CD4-positive, alpha-beta T cell treated with Interleukin-4 for 4 hours (primary cell): ENCODE measurements at regions not wholly inside any gene's neighbourhood (a gene's known extent, or its start where the extent isn't known, plus 50 kb on each side); places are given as distances from the start of the nearest gene placed in this dataset.
A peak's percentile ranks its signal among the peaks of the same experiment; 100 is the strongest.

Experiments used
- DNase-seq: peaks from one replicate; pipeline ENCODE4 v3.0.0-alpha.2; 2020

GRCh38 chr1:101317590-101317989 lies 80.8 kb downstream of the S1PR1 start:
- DNase-seq = no peak

DNA sequence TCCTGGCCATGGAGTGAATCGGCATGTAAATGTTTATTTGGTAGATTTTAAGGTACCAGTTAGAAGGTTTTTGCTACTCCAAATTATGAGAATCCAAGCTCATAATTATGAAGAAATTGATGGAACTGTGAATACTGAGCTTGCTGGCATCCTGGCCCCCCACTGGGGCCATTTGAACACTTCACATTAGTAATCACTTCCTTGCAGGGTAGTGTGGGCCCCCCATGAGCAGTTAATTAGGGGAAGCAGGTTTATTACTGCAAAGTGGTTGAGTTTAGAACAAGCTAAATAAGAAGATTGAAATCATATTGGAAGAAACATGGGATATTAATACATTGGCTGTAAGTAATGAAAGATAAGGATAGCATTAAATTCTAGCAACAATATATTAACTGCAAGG lies 86.7 kb downstream of the S1PR1 start:
- no peak for DNase-seq

DNA sequence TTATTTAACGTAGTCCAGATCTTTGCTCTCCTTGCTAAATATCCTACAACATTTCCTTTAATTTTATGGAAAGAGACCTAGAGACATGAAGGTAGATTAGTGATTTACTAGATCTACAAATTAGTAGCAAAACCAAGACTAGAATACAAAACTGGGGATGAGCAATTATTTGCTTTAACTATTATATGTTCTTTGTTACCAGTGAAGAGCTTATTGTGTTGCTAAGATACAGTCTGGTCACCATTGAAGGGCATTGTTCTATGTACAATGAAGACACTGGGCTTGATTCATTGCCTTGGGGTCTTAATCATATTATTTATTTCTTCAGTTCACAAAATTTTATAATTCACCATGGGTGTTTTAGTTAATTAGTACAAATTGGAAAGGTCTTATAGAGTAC lies 88.3 kb downstream of the S1PR1 start:
- DNase-seq = no peak

DNA sequence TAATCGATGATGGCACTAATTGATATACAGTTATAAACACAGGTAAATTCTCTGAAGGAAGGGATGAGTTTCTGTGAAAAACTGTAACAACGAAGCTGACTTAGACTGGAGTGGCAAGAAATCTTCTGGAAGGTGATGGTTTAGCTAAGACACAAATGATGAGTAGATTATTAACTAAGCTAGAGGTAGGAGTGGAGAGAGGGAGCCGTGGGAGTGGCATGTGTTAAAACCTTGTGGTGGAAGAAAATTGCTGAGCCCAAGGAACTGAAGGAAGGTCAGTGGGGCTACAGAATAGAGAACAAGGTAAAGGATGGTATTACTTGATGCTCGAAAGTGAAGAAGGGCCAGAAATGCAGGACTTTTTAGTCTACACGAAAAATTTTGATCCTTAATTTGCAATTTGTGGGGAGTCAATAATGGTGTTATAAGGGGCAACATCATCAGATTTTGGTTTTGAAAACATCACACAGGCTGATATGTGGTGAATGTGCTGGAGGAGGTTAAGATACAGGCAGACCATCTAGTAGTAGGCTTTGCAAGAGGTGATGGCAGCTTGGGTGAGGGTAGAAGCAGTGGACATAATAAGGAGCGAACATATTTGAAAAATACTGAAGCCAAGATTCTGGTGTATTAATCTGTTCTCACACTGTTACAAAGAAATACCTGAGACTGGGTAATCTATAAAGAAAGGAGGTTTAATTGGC lies 93.8 kb downstream of the S1PR1 start:
- no peak for DNase-seq

GRCh38 chr1:101331794-101332193 lies 95.0 kb downstream of the S1PR1 start:
- no peak for DNase-seq

- DNase-seq = no peak
Observed at GRCh38 chr1:101332633-101333032, 95.8 kb downstream of the S1PR1 start.

DNA sequence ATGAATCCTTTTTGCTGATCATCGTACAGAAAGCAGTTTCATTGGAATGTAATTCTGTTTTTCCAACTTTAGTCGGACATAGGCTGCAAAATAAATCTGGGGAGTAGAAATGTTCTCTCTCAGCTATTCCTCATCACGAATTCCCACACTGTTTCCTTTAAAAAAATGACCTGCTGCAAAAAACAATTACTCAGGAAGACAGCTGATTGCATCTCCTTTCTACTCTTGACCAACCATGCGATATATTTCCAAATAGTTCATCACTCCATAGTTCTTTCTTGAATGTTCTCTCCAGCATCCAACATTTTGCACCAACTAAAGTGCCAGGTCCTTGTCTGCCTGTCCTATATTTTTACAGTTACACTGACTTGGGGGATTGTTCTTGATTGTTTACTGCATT lies 96.4 kb downstream of the S1PR1 start:
- DNase-seq = no peak

GRCh38 chr1:101337968-101338367 lies 101.1 kb downstream of the S1PR1 start:
- DNase-seq = no peak

- DNase-seq = peak; percentile 57
Observed at GRCh38 chr1:101338714-101339430, 102.1 kb downstream of the S1PR1 start.

- no peak for DNase-seq
Observed at GRCh38 chr1:101344745-101345144, 107.9 kb downstream of the S1PR1 start.

GRCh38 chr1:101346419-101346818 lies 109.6 kb downstream of the S1PR1 start:
- no peak for DNase-seq

DNA sequence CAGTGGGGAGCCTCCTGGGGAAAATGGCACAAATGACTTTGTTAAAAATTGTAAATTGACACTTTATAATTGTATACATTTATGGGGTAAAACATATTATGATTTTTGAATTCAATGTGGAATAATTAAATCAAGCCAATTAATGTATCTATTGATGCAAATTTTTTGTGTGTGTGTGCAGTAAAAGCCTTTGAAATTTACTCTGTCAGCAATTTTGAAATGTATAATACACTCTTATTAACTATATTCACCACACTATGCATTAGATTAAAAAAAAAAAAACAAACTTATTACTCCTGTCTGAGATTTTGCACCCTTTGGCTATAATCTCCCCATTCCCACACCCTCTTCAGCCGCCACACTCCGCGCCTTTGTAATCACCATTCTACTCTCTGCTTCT lies 119.2 kb downstream of the S1PR1 start:
- no peak for DNase-seq

DNA sequence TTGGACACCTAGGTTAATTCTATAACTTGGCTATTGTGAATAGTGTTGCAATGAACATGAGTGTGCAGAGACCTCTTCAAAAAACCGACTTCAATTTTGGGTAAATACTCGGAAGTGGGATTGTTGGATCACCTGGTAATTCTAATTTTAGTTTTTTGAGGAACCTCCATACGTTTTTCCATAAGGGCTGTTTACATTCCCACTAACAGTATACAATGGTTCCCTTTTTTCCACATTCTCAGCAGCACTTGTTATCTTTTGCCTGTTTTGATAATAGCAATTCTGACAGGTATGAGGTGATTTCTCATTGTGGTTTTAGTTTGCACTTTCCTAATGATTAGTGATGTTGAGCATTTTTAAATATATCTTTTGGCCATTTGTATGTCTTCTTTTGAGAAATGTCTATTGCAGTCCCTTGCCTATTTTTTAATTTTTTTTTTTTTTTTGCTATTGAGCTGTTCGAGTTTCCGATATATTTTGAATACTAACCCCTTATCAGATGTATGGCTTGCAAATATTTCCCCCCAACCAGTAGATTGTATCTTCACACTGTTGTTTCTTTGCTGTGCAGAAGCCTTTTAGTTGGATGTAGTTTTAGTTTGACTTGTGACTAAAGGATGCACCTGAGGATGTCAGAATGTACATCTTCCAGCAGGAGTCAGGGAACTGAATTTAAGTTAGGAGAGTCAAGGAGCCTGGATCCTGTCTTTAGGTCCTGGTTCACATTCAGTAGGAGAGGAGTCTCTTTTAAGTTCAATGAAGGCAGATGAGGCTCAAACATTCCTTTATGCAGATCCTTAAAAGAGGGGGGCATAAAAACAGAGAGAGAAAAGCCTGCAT lies 120.0 kb downstream of the S1PR1 start:
- no peak for DNase-seq

GRCh38 chr1:101357444-101357986 lies 120.7 kb downstream of the S1PR1 start:
- DNase-seq = peak; percentile 88

- no peak for DNase-seq
Observed at GRCh38 chr1:101360506-101360905, 123.7 kb downstream of the S1PR1 start.

GRCh38 chr1:101363891-101364318 lies 127.1 kb downstream of the S1PR1 start:
- no peak for DNase-seq

GRCh38 chr1:101364370-101365120 lies 127.7 kb downstream of the S1PR1 start:
- DNase-seq = no peak

DNA sequence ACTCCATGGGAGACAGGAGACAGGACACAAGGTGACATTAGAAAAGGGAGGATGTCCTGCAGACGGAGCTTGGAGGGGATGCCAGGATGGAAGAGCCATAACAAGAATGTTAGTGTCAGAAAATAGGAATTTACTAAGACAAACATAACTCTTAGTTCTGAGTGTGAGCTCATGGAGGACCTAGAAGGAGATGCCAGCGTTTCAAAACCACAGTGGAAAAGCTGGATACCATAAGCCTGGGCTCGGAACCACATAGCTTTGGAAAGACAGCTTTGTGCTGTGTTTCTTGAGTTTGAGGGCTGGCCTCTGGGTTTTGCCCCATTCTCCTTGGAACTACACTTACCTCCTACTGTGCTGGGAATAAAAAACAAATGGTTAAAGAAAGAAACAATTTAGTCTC lies 128.4 kb downstream of the S1PR1 start:
- no peak for DNase-seq

GRCh38 chr1:101365878-101366277 lies 129.1 kb downstream of the S1PR1 start:
- DNase-seq = no peak

DNA sequence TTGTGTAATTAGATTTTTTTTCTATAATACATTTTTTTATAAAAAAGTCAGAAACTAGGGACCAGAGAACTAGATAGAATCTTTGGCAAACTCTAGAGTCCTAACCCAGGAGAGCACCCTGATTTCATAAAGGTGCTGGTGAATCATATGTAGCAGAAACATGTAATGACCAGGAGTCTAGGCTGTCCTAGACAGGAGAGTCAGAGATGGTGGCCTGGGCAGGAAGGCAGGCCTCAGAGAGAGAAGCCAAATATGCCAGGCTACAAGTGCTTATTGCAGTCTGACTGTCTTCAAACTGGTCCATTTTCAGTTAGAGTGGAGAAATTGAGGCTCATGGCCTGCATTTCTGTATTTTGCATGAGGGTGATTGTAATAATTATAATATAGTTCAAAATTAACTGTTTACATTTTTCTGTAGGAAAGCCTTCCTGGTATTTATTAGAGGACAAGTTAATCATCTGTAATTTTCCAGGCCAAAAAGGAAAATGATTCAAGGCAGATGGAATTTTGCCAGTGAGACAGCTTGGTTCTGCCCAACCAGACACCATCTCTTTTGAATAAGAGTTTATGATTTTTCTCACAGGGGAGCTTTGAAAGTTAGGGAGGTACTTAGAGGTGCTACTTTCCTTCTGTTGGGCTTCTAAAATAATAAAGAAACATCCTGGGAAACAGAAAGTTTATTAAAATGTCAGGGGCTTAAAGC lies 129.8 kb downstream of the S1PR1 start:
- DNase-seq = no peak

GRCh38 chr1:101367630-101368029 lies 130.8 kb downstream of the S1PR1 start:
- DNase-seq = no peak

- no peak for DNase-seq
Observed at GRCh38 chr1:101370488-101370887, 133.7 kb downstream of the S1PR1 start.
